ENCODE measurements at regions not wholly inside any gene's neighbourhood (a gene's known extent, or its start where the extent isn't known, plus 50 kb on each side); places are given as distances from the start of the nearest gene placed in this dataset.
A peak's percentile ranks its signal among the peaks of the same experiment; 100 is the strongest.
"Not testable (repeated sequence)": the region's sequence is repeated elsewhere in the genome, so short reads cannot be mapped to it uniquely, and the experiment has no call there.

- not testable (repeated sequence) for DNase-seq (ENCODE audit: low read depth)
These were observed 166.5 kb downstream of the ADRA2C start for GRCh38 chr4:3932734-3933133.

GRCh38 chr4:3935406-3935805 is 169.2 kb downstream of the ADRA2C start:
- not testable (repeated sequence) for DNase-seq (ENCODE audit: low read depth)

- DNase-seq (ENCODE audit: low read depth): no peak
These were observed 170.0 kb downstream of the ADRA2C start for GRCh38 chr4:3936184-3936583.

GRCh38 chr4:3937849-3938562 is 171.8 kb downstream of the ADRA2C start:
- not testable (repeated sequence) for DNase-seq (ENCODE audit: low read depth)

GRCh38 chr4:3938676-3939075 is 172.5 kb downstream of the ADRA2C start:
- DNase-seq (ENCODE audit: low read depth): not testable (repeated sequence)

- DNase-seq (ENCODE audit: low read depth): not testable (repeated sequence)
These were observed 173.9 kb downstream of the ADRA2C start for GRCh38 chr4:3939954-3940591.

- not testable (repeated sequence) for DNase-seq (ENCODE audit: low read depth)
These were observed 175.7 kb downstream of the ADRA2C start for GRCh38 chr4:3941735-3942522.

GRCh38 chr4:3942569-3942971 is 176.4 kb downstream of the ADRA2C start:
- DNase-seq (ENCODE audit: low read depth): peak; percentile 29

GRCh38 chr4:3943051-3943450 is 176.9 kb downstream of the ADRA2C start:
- DNase-seq (ENCODE audit: low read depth): not testable (repeated sequence)

GRCh38 chr4:3945511-3946290 is 179.5 kb downstream of the ADRA2C start:
- DNase-seq (ENCODE audit: low read depth): no peak

GRCh38 chr4:3946553-3946952 is 180.4 kb downstream of the ADRA2C start:
- DNase-seq (ENCODE audit: low read depth): not testable (repeated sequence)

GRCh38 chr4:3947761-3948160 is 181.6 kb downstream of the ADRA2C start:
- not testable (repeated sequence) for DNase-seq (ENCODE audit: low read depth)

- not testable (repeated sequence) for DNase-seq (ENCODE audit: low read depth)
These were observed 182.0 kb downstream of the ADRA2C start for GRCh38 chr4:3948210-3948609.

GRCh38 chr4:3949916-3950315 is 183.7 kb downstream of the ADRA2C start:
- peak; percentile 39 for DNase-seq (ENCODE audit: low read depth)

GRCh38 chr4:3952443-3953139 is 186.4 kb downstream of the ADRA2C start:
- not testable (repeated sequence) for DNase-seq (ENCODE audit: low read depth)

GRCh38 chr4:3953140-3953489 is 186.9 kb downstream of the ADRA2C start:
- DNase-seq (ENCODE audit: low read depth): peak; percentile 32

- DNase-seq (ENCODE audit: low read depth): peak; percentile 99
These were observed 188.5 kb downstream of the ADRA2C start for GRCh38 chr4:3954540-3955320.

GRCh38 chr4:3955321-3956164 is 189.4 kb downstream of the ADRA2C start:
- DNase-seq (ENCODE audit: low read depth): peak; percentile 99

- not testable (repeated sequence) for DNase-seq (ENCODE audit: low read depth)
These were observed 190.1 kb downstream of the ADRA2C start for GRCh38 chr4:3956165-3956867.
